ENCODE measurements at regions not wholly inside any gene's neighbourhood (a gene's known extent, or its start where the extent isn't known, plus 50 kb on each side); places are given as distances from the start of the nearest gene placed in this dataset.

DNA sequence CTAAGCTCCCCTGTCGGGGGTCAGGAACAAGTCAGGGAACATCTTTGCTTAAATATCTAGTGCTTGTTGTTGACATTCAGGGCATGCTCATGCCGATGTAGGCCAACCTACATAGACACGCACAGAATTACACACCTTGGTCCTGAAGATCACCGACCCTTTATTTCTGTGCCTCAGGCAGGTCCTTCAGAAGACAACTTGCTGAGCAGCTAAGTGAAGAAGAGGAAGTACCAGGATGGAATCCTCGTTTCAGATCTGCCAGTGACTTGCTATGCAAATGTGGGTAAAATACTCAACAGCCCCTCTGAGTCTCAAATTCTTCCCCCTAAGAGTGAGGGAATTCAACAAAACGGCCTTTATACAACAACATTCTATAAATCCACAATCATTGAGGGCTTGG lies 494.7 kb downstream of the BCL11A start:
- H3K9ac ChIP-seq (replicated peaks in 1 of 4; ENCODE audit: extremely low read depth in 1 of 4, low read depth in 3 of 4, low read length in 3 of 4): no peak overlapping the region
- no peak overlapping the region for H3K27ac ChIP-seq (ENCODE audit: low read depth, low read length)
- H3K4ac ChIP-seq (replicated peaks; ENCODE audit: insufficient read length, low read depth, low read length): no peak overlapping the region
- no peak overlapping the region for H3K4me2 ChIP-seq (ENCODE audit: insufficient read depth in 1 of 2, low read depth in 2 of 2, low read length in 2 of 2)
- no peak overlapping the region for H4K5ac ChIP-seq (ENCODE audit: insufficient read length, low read depth, low read length)
- H3K23ac ChIP-seq (ENCODE audit: insufficient read length): no peak overlapping the region
- no peaks in the 10 kb centered on the region for H4K20me1 ChIP-seq (replicated peaks in 1 of 2; ENCODE audit: control insufficient read depth in 1 of 2, insufficient read depth in 2 of 2, low read length in 2 of 2)
- POLR2A ChIA-PET (ENCODE audit: partially characterized antibody): no interaction called here
- no peak overlapping the region for H3K56ac ChIP-seq (replicated peaks; ENCODE audit: insufficient read length, low read depth, low read length)
- FAIRE-seq (no peak), DNase-seq (ENCODE audit: low read depth in 1 of 2, low spot score in 2 of 2) (no peak)
- H2BK15ac ChIP-seq (ENCODE audit: low read length): no peak overlapping the region
- H3K4me3 ChIP-seq (ENCODE audit: extremely low read depth in 1 of 4, insufficient read depth in 2 of 4, low read depth in 3 of 4, low read length in 4 of 4): no peak overlapping the region
- H3K79me1 ChIP-seq (ENCODE audit: low read depth, low read length): no peaks in the 10 kb centered on the region
- no peak overlapping the region for H3K18ac ChIP-seq (ENCODE audit: extremely low read depth, low read length)
- no peak overlapping the region for H4K8ac ChIP-seq (ENCODE audit: extremely low read depth, insufficient read depth, low read length)
- H2AFZ ChIP-seq (ENCODE audit: low read length): no peak overlapping the region
- TF ChIP-seq KDM4A (IDR thresholded peaks at IDR 0.05; ENCODE audit: low read depth, low read length, severe bottlenecking): no peak
- no peak for TF ChIP-seq POLR2A (IDR thresholded peaks at IDR 0.05; ENCODE audit: control extremely low read depth in 1 of 2, low read depth in 2 of 2, low read length in 2 of 2)
- TF ChIP-seq ZNF274 (IDR thresholded peaks at IDR 0.05; ENCODE audit: borderline replicate concordance, extremely low read depth, low read length): no peak
- TF ChIP-seq CBX5 (IDR thresholded peaks at IDR 0.05; ENCODE audit: low read depth, low read length): no peak
- TF ChIP-seq SIRT6 (IDR thresholded peaks at IDR 0.05; ENCODE audit: low read length): no peak
- TF ChIP-seq CREB1 (IDR thresholded peaks at IDR 0.05): no peak
- no peak for TF ChIP-seq POU5F1 (IDR thresholded peaks at IDR 0.05; ENCODE audit: low read depth, low read length)
- TF ChIP-seq TAF7 (optimal IDR thresholded peaks at IDR 0.05; ENCODE audit: borderline replicate concordance, low read depth, low read length): no peak
- TF ChIP-seq GABPA (IDR thresholded peaks at IDR 0.05; ENCODE audit: borderline replicate concordance, insufficient read depth, low read length): no peak
- TF ChIP-seq ASH2L (IDR thresholded peaks at IDR 0.05; ENCODE audit: low read length): no peak
- no peak for TF ChIP-seq CBX8 (IDR thresholded peaks at IDR 0.05; ENCODE audit: borderline replicate concordance, low read depth, low read length)
- TF ChIP-seq CTBP2 (IDR thresholded peaks at IDR 0.05; ENCODE audit: borderline replicate concordance, insufficient read depth, insufficient read length, low read length): no peak
- no peak for TF ChIP-seq RNF2 (IDR thresholded peaks at IDR 0.05; ENCODE audit: borderline replicate concordance, low read depth, low read length, missing control alignments, poor library complexity, severe bottlenecking)
- TF ChIP-seq BACH1 (IDR thresholded peaks at IDR 0.05; ENCODE audit: low read length): no peak
- no peak for TF ChIP-seq YY1 (IDR thresholded peaks at IDR 0.05; ENCODE audit: low read depth, low read length)
- TF ChIP-seq SIN3A (conservative IDR thresholded peaks at IDR 0.05 in 1 of 2, IDR thresholded peaks at IDR 0.05 in 1 of 2; ENCODE audit: low read depth in 1 of 2, low read length in 2 of 2): no peak
- H2AK5ac ChIP-seq (ENCODE audit: low read depth, low read length): no peak overlapping the region
- H4K91ac ChIP-seq (replicated peaks; ENCODE audit: insufficient read length, low read length): no peak overlapping the region
- H3K36me3 ChIP-seq (ENCODE audit: control insufficient read depth in 2 of 4, insufficient read depth in 4 of 4, low read length in 3 of 4): no peaks in the 10 kb centered on the region
- no peak overlapping the region for H2BK120ac ChIP-seq (replicated peaks; ENCODE audit: low read depth, low read length)
- CTCF ChIA-PET (ENCODE audit: partially characterized antibody): interaction anchor here (1.4 kb wide), 1 partner anchor 28 kb away, joined by 4 read pairs; no protein-coding TSS in a partner anchor
- 88% methylated on average over 6 of the region's 6 CpGs; no CpG with 5 or more reads in 1 of the 2 experiments for WGBS, 2 experiments (ENCODE audit: extremely low coverage in 1 of 2, insufficient coverage in 1 of 2, insufficient read length in 1 of 2, insufficient replicate concordance in 2 of 2, low coverage in 1 of 2, low lambda C conversion rate in 2 of 2, missing lambda C conversion rate in 1 of 2)
- no peak overlapping the region for H2BK20ac ChIP-seq (ENCODE audit: low read length)
- peaks cover 0 to 4% (median under 1%) of the 10 kb centered on the region in 4 experiments; a peak in 2 of 7 replicates for H3K4me1 ChIP-seq (replicated peaks in 1 of 4; ENCODE audit: control insufficient read depth in 3 of 4, insufficient read depth in 4 of 4, low read length in 3 of 4)
- no peaks in the 10 kb centered on the region for H3K27me3 ChIP-seq (replicated peaks in 1 of 4; ENCODE audit: control insufficient read depth in 3 of 4, extremely low read depth in 1 of 4, insufficient read depth in 3 of 4, low read length in 3 of 4)
- H3K23me2 ChIP-seq (ENCODE audit: low read depth, low read length): no peaks in the 10 kb centered on the region
- H2BK12ac ChIP-seq (ENCODE audit: low read depth, low read length): no peak overlapping the region
- H3K79me2 ChIP-seq (ENCODE audit: control insufficient read depth in 1 of 2, insufficient read depth in 2 of 2, low read length in 2 of 2): no peaks in the 10 kb centered on the region
- no peaks in the 10 kb centered on the region for H3K9me3 ChIP-seq (ENCODE audit: insufficient read depth in 2 of 2, low read depth in 1 of 2, low read length in 1 of 2)
- H2BK5ac ChIP-seq (ENCODE audit: low read depth, low read length): no peak overlapping the region
- H3K14ac ChIP-seq (ENCODE audit: insufficient read length): no peak overlapping the region
